HepG2 (cell line): ENCODE measurements at regions not wholly inside any gene's neighbourhood (a gene's known extent, or its start where the extent isn't known, plus 50 kb on each side); places are given as distances from the start of the nearest gene placed in this dataset.

Experiments used
- ATAC-seq: fragments of 200-7000 bp; cut with Tn5 transposase; 3 replicates; pipeline ENCODE4 v1.9.1; 2020; ENCODE audit warnings: mild to moderate bottlenecking, moderate library complexity
- BruUV-seq: library from RNA; stranded (reverse); fragments of 400-500 nt; replicated peaks from 2 replicates; lab custom pipeline; 2021; lab: Mats Ljungman, UMichigan
- CTCF ChIA-PET: fragments of 300-600 bp; formaldehyde crosslinking; extraction: SDS; loops from one replicate; lab custom pipeline; 2021; ENCODE audit warnings: low total read pairs, inconsistent platforms, low intra/inter-chr PET ratio; lab: Yijun Ruan, JAX
- POLR2A ChIA-PET: fragments of 350-600 bp; sonication (Branson Sonifier 250); formaldehyde crosslinking; loops from one replicate; lab custom pipeline; 2020; ENCODE audit warnings: antibody characterized with exemption, inconsistent platforms; lab: Yijun Ruan, JAX
- DNase-seq: peaks from one replicate; pipeline ENCODE4 v3.0.0-alpha.2; 2015; ENCODE audit warnings: low spot score
- FAIRE-seq: peaks from 3 replicates; lab custom pipeline; 2011; peaks lifted over from hg19 to GRCh38; lab: Jason Lieb, UNC
- H2AFZ ChIP-seq: one replicate; pipeline ENCODE4 v1.6.1; 2011; ENCODE audit warnings: low read length, inconsistent platforms
- H3K27ac ChIP-seq: fragments of 300-600 bp; 3 replicates; pipeline ENCODE4 v1.8.0; 2011; ENCODE audit warnings: mixed run types, mild to moderate bottlenecking, mixed read lengths, low read length, inconsistent platforms; ENCODE audit not compliant: insufficient read depth; ENCODE audit errors: extremely low read length
- H3K27me3 ChIP-seq, 2 experiments: fragments of 200-600 bp in 1 of 2; 2 replicates in 1 of 2; 3 replicates in 1 of 2; pipeline versions ENCODE4 v1.6.0 to v1.8.0; 2011; ENCODE audit warnings: low read length in 2 of 2, mild to moderate bottlenecking in 2 of 2, moderate library complexity in 2 of 2, inconsistent platforms in 1 of 2; ENCODE audit not compliant: insufficient read depth in 2 of 2, control insufficient read depth in 1 of 2
- H3K36me3 ChIP-seq, 2 experiments: fragments of 200-600 bp in 1 of 2; replicated peaks in 1 of 2; 2 replicates in 1 of 2; 3 replicates in 1 of 2; pipeline versions ENCODE4 v1.5.1 to v1.8.0; 2011; ENCODE audit warnings: low read length in 2 of 2, inconsistent platforms in 1 of 2; ENCODE audit not compliant: insufficient read depth in 2 of 2, control insufficient read depth in 1 of 2
- H3K4me1 ChIP-seq: 2 replicates; pipeline ENCODE4 v1.5.1; 2012; ENCODE audit warnings: low read length, inconsistent platforms; ENCODE audit not compliant: insufficient read depth
- H3K4me2 ChIP-seq: 2 replicates; pipeline ENCODE4 v1.6.0; 2011; ENCODE audit warnings: low read depth, low read length, inconsistent platforms
- H3K4me3 ChIP-seq, 3 experiments: fragments of 200-600 bp in 1 of 3; sonication (generic), shearing (Covaris generic) in 1 of 3; replicated peaks in 1 of 3; 2 replicates each; pipeline ENCODE4 v1.5.1; 2011 to 2016; ENCODE audit warnings: low read length in 3 of 3, inconsistent platforms in 2 of 3, low read depth in 2 of 3, mild to moderate bottlenecking in 2 of 3, control low read depth in 1 of 3, mixed read lengths in 1 of 3; ENCODE audit not compliant: insufficient read depth in 1 of 3
- H3K79me2 ChIP-seq: one replicate; pipeline ENCODE4 v1.6.1; 2011; ENCODE audit warnings: low read length, inconsistent platforms; ENCODE audit not compliant: insufficient read depth
- H3K9ac ChIP-seq: 2 replicates; pipeline ENCODE4 v1.6.0; 2011; ENCODE audit warnings: mild to moderate bottlenecking, low read depth, low read length, inconsistent platforms; ENCODE audit not compliant: insufficient read depth
- H3K9me3 ChIP-seq: 2 replicates; pipeline ENCODE4 v1.5.1; 2012; ENCODE audit warnings: mild to moderate bottlenecking, low read length
- H4K20me1 ChIP-seq: 2 replicates; pipeline ENCODE4 v1.6.0; 2011; ENCODE audit warnings: inconsistent platforms, mild to moderate bottlenecking, low read length, moderate library complexity; ENCODE audit not compliant: insufficient read depth
- HNRNPH1 ChIP-seq: fragments of 200-400 bp; formaldehyde crosslinking; optimal IDR thresholded peaks from 2 replicates; pipeline ENCODE3; 2017; ENCODE audit warnings: mild to moderate bottlenecking, low read depth, low read length
- RBM22 ChIP-seq: fragments of 200-400 bp; formaldehyde crosslinking; optimal IDR thresholded peaks from 2 replicates; pipeline ENCODE3; 2017; ENCODE audit warnings: mild to moderate bottlenecking, low read length, moderate library complexity
- SP2 ChIP-seq: sonication (generic); formaldehyde crosslinking; IDR thresholded peaks from 2 replicates; pipeline ENCODE4 v1.5.1; 2020; ENCODE audit warnings: mild to moderate bottlenecking, missing genetic modification reagents
- ZKSCAN8 ChIP-seq: IDR thresholded peaks from 2 replicates; pipeline ENCODE4 v1.6.1; 2016; ENCODE audit warnings: borderline replicate concordance, missing genetic modification reagents, missing compliant biosample characterization
- ZNF296 ChIP-seq: sonication (generic); formaldehyde crosslinking; conservative IDR thresholded peaks from 2 replicates; pipeline ENCODE4 v1.5.0; 2020; ENCODE audit warnings: mild to moderate bottlenecking, missing genetic modification reagents
- ZNF335 ChIP-seq: sonication (generic); formaldehyde crosslinking; IDR thresholded peaks from 2 replicates; pipeline ENCODE4 v1.4.0; 2020; ENCODE audit warnings: missing genetic modification reagents
- ZNF451 ChIP-seq: sonication (generic); formaldehyde crosslinking; IDR thresholded peaks from 2 replicates; pipeline ENCODE4 v1.5.0; 2020; ENCODE audit warnings: mild to moderate bottlenecking, missing genetic modification reagents
- ZNF615 ChIP-seq: sonication (generic); formaldehyde crosslinking; IDR thresholded peaks from 2 replicates; pipeline ENCODE4 v1.5.0; 2020; ENCODE audit warnings: mild to moderate bottlenecking, missing genetic modification reagents, borderline replicate concordance
- ZNF773 ChIP-seq: sonication (generic); formaldehyde crosslinking; IDR thresholded peaks from 2 replicates; pipeline ENCODE4 v1.4.0; 2020; ENCODE audit warnings: missing genetic modification reagents, borderline replicate concordance
- WGBS: methylation state at CpG from one replicate; pipeline ENCODE4 v1.1.6; 2017; ENCODE audit warnings: low lambda C conversion rate; 5-methylcytosine and 5-hydroxymethylcytosine counted together
- in situ Hi-C: cut with HindIII; loops from 2 replicates; pipeline ENCODE4 v1.10.0; 2017; ENCODE audit warnings: low pct_unique_long_range_greater_than_20kb; ENCODE audit not compliant: extremely low pct_ligation_motif_present
- intact Hi-C: fragments of 100-400 bp; cut with micrococcal nuclease; formaldehyde crosslinking; loops from one replicate; pipeline ENCODE4 v1.10.0; 2022; ENCODE audit not compliant: unreplicated experiment
- TF ChIP-seq, protein P1 (sequence below): sonication (generic); formaldehyde crosslinking; IDR thresholded peaks from 2 replicates; pipeline ENCODE4 v1.5.0; 2020; ENCODE audit warnings: missing genetic modification reagents
- TF ChIP-seq, protein P2 (sequence below): sonication (generic); formaldehyde crosslinking; conservative IDR thresholded peaks from 2 replicates; pipeline ENCODE4 v1.5.0; 2020; ENCODE audit warnings: missing genetic modification reagents
- TF ChIP-seq, protein P3 (sequence below): sonication (generic); formaldehyde crosslinking; IDR thresholded peaks from 2 replicates; pipeline ENCODE4 v1.4.0; 2020; ENCODE audit warnings: missing genetic modification reagents

DNA sequence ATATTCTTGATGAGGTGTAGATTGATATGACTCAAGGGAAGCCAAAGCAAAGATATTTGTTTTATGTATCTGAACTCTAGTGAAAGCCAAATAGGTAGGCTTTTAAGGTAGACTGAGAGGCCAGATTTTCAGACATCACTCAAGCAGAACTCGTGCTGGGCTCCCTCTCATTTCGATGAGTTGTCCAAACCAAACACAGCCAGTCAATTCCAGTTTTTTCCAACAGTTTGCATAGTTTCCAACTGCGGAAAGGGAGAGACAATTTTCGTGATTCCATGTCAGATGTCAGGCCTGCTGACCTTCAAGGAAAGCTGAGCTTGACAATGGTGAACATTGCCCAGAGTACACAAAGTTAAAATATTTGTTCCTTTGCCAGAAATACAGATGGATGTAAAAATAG, 110.9 kb upstream of the MPPED2 start:
- Histone ChIP-seq H2AFZ (no peak overlapping the region), H3K4me1 (no peaks in the 10 kb centered on the region), H3K9ac (no peak overlapping the region)
- CTCF ChIA-PET: no interaction called here
- no peak for FAIRE-seq
- TF ChIP-seq ZNF773 (CRISPR knock-in tag) (no peak), ZNF451 (CRISPR knock-in tag) (no peak), RBM22 (no peak), SP2 (CRISPR knock-in tag) (no peak), ZNF335 (no peak), ZNF296 (CRISPR knock-in tag) (no peak), ZNF615 (CRISPR knock-in tag) (no peak), ZKSCAN8 (CRISPR knock-in tag) (no peak), HNRNPH1 (no peak)
- TF ChIP-seq, protein P1, sequence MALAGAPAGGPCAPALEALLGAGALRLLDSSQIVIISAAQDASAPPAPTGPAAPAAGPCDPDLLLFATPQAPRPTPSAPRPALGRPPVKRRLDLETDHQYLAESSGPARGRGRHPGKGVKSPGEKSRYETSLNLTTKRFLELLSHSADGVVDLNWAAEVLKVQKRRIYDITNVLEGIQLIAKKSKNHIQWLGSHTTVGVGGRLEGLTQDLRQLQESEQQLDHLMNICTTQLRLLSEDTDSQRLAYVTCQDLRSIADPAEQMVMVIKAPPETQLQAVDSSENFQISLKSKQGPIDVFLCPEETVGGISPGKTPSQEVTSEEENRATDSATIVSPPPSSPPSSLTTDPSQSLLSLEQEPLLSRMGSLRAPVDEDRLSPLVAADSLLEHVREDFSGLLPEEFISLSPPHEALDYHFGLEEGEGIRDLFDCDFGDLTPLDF (CRISPR knock-in tag): no peak
- TF ChIP-seq, protein P2, sequence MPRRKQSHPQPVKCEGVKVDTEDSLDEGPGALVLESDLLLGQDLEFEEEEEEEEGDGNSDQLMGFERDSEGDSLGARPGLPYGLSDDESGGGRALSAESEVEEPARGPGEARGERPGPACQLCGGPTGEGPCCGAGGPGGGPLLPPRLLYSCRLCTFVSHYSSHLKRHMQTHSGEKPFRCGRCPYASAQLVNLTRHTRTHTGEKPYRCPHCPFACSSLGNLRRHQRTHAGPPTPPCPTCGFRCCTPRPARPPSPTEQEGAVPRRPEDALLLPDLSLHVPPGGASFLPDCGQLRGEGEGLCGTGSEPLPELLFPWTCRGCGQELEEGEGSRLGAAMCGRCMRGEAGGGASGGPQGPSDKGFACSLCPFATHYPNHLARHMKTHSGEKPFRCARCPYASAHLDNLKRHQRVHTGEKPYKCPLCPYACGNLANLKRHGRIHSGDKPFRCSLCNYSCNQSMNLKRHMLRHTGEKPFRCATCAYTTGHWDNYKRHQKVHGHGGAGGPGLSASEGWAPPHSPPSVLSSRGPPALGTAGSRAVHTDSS: no peak
- TF ChIP-seq, protein P3, sequence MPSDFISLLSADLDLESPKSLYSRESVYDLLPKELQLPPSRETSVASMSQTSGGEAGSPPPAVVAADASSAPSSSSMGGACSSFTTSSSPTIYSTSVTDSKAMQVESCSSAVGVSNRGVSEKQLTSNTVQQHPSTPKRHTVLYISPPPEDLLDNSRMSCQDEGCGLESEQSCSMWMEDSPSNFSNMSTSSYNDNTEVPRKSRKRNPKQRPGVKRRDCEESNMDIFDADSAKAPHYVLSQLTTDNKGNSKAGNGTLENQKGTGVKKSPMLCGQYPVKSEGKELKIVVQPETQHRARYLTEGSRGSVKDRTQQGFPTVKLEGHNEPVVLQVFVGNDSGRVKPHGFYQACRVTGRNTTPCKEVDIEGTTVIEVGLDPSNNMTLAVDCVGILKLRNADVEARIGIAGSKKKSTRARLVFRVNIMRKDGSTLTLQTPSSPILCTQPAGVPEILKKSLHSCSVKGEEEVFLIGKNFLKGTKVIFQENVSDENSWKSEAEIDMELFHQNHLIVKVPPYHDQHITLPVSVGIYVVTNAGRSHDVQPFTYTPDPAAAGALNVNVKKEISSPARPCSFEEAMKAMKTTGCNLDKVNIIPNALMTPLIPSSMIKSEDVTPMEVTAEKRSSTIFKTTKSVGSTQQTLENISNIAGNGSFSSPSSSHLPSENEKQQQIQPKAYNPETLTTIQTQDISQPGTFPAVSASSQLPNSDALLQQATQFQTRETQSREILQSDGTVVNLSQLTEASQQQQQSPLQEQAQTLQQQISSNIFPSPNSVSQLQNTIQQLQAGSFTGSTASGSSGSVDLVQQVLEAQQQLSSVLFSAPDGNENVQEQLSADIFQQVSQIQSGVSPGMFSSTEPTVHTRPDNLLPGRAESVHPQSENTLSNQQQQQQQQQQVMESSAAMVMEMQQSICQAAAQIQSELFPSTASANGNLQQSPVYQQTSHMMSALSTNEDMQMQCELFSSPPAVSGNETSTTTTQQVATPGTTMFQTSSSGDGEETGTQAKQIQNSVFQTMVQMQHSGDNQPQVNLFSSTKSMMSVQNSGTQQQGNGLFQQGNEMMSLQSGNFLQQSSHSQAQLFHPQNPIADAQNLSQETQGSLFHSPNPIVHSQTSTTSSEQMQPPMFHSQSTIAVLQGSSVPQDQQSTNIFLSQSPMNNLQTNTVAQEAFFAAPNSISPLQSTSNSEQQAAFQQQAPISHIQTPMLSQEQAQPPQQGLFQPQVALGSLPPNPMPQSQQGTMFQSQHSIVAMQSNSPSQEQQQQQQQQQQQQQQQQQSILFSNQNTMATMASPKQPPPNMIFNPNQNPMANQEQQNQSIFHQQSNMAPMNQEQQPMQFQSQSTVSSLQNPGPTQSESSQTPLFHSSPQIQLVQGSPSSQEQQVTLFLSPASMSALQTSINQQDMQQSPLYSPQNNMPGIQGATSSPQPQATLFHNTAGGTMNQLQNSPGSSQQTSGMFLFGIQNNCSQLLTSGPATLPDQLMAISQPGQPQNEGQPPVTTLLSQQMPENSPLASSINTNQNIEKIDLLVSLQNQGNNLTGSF (CRISPR knock-in tag): no peak
- TF ChIP-seq, all 625 proteins: peak for 0
- ATAC-seq (no peak), DNase-seq (no peak)
- intact Hi-C loops (no loop called here), in situ Hi-C loops (no loop called here)
- Histone ChIP-seq H3K79me2 (no peaks in the 10 kb centered on the region), H3K9me3 (no peaks in the 10 kb centered on the region), H3K4me3 (no peak overlapping the region), H3K27me3 (no peaks in the 10 kb centered on the region), H4K20me1 (no peaks in the 10 kb centered on the region), H3K4me2 (no peak overlapping the region), H3K27ac (no peak overlapping the region), H3K36me3 (no peaks in the 10 kb centered on the region)
- POLR2A ChIA-PET: no interaction called here
- no TSS peak for BruUV-seq
- WGBS: 0% methylated on average over 4 of the region's 4 CpGs
